ENCODE measurements at regions not wholly inside any gene's neighbourhood (a gene's known extent, or its start where the extent isn't known, plus 50 kb on each side); places are given as distances from the start of the nearest gene placed in this dataset.

DNA sequence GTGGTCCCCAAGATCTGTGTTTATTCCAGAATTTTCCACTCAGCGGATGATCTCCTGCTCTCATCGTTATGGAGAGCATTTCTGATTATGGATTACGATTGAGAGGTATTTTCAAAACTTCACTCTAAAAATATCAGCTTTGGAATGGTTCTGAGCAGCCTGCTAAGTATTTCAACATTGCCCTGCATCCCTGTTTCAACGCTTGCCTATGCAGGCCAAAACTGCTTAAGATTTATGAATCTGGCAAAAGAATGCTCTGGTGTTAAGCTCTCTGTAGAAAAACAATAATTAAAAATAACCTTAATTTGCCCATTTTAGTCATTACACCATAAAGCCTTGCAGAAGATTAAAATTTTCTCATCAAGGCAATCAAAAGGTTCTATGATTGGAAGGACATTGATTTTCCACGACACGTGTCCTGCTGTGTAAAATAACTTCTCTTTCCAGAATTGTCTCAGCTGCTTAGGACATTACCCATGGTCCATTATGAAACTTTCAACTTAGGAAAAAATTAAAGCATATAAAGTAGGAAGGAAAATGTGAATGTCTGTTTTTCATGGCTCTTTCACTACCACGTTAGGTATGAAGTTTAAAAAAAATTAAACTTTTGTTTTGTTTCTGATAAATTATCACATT lies 229.9 kb downstream of the ACKR3 start:
- no peak overlapping the region for H3K27ac ChIP-seq
- DNase-seq (ENCODE audit: low spot score): no peak
- ChIA-PET POLR2A (ENCODE audit: low non-redundant PET) (no interaction called here), CTCF (no interaction called here)
- TF ChIP-seq CTCF (conservative IDR thresholded peaks at IDR 0.05; ENCODE audit: low read depth): no peak

- POLR2A ChIA-PET (ENCODE audit: low non-redundant PET): no interaction called here
- no peak for TF ChIP-seq CTCF (conservative IDR thresholded peaks at IDR 0.05; ENCODE audit: low read depth)
- CTCF ChIA-PET: no interaction called here
Measured at GRCh38 chr2:236802862-236803261, 233.2 kb downstream of the ACKR3 start.

GRCh38 chr2:236803621-236804020 lies 234.0 kb downstream of the ACKR3 start:
- ChIA-PET CTCF (no interaction called here), POLR2A (ENCODE audit: low non-redundant PET) (no interaction called here)
- no peak for TF ChIP-seq CTCF (conservative IDR thresholded peaks at IDR 0.05; ENCODE audit: low read depth)
- DNase-seq (ENCODE audit: low spot score): no peak
- no peak overlapping the region for H3K27ac ChIP-seq

More at GRCh38 chr2:236802862-236803261, 233.2 kb downstream of the ACKR3 start:
- no peak overlapping the region for H3K27ac ChIP-seq
- DNase-seq (ENCODE audit: low spot score): no peak

DNA sequence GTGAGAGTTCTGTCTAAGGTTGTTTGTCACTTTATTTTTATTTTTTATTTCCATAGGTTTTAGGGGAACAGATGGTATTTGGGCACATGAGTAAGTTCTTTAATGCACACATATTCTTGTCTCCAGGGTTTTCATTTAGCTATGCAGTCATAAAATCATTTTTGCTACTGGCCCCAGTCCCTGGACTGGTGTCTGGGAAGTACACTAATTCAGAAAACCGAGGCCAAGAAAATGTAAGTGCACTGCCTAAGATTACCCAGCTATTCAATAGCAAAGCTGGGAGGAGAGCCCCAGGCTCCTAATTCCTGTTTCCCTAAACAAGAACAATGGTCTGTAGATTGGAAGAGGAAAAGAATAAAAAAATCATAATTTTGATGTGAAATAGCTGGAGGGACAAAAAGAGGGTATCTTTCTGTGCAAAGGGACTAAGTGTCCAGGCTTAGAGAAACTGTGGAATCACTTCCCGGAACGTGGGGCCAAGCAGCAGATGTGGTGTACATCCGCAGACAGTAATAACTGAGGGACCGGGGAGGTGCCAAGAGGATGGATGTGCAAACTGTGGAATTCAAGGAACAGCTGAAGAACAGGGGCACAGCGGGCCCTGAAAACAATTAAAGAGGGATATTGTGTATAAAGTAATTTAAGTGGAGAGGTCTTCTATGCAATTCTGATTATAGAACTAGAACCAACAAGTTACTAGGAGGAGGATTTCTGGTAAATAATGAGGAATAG lies 236.3 kb downstream of the ACKR3 start:
- no peak overlapping the region for H3K27ac ChIP-seq
- CTCF ChIA-PET: interaction anchor here (0.6 kb wide), 1 partner anchor 786 kb away, joined by 5 read pairs; no protein-coding TSS in a partner anchor
- no peak for DNase-seq (ENCODE audit: low spot score)
- POLR2A ChIA-PET (ENCODE audit: low non-redundant PET): no interaction called here
- TF ChIP-seq CTCF (conservative IDR thresholded peaks at IDR 0.05; ENCODE audit: low read depth): no peak

- no peak for DNase-seq (ENCODE audit: low spot score)
- H3K27ac ChIP-seq: no peak overlapping the region
- ChIA-PET POLR2A (ENCODE audit: low non-redundant PET) (no interaction called here), CTCF (no interaction called here)
- no peak for TF ChIP-seq CTCF (conservative IDR thresholded peaks at IDR 0.05; ENCODE audit: low read depth)
Measured at GRCh38 chr2:236809716-236810115, 240.1 kb downstream of the ACKR3 start.

- ChIA-PET CTCF (no interaction called here), POLR2A (ENCODE audit: low non-redundant PET) (no interaction called here)
- TF ChIP-seq CTCF (conservative IDR thresholded peaks at IDR 0.05; ENCODE audit: low read depth): no peak
- no peak overlapping the region for H3K27ac ChIP-seq
- DNase-seq (ENCODE audit: low spot score): no peak
Measured at GRCh38 chr2:236811062-236811656, 241.5 kb downstream of the ACKR3 start.
